H9 (cell line): ENCODE measurements at regions not wholly inside any gene's neighbourhood (a gene's known extent, or its start where the extent isn't known, plus 50 kb on each side); places are given as distances from the start of the nearest gene placed in this dataset.

Source experiments
- DNase-seq: peaks from one replicate; pipeline ENCODE4 v3.0.0-alpha.2; 2017
- H2AFZ ChIP-seq: one replicate; pipeline ENCODE4 v1.6.1; 2013; ENCODE audit warnings: mild to moderate bottlenecking, low read length, control low read depth, moderate library complexity
- H2AK5ac ChIP-seq: 2 replicates; pipeline ENCODE4 v1.6.1; 2013; ENCODE audit warnings: low read length, control low read depth, mixed read lengths; ENCODE audit not compliant: insufficient read length
- H2BK120ac ChIP-seq: one replicate; pipeline ENCODE4 v1.6.1; 2013; ENCODE audit warnings: low read depth, mild to moderate bottlenecking, low read length, control low read depth, inconsistent platforms; ENCODE audit not compliant: poor library complexity, severe bottlenecking
- H2BK12ac ChIP-seq: 2 replicates; pipeline ENCODE4 v1.6.1; 2013; ENCODE audit warnings: low read length, control low read depth, mixed read lengths, low read depth; ENCODE audit not compliant: insufficient read length
- H2BK15ac ChIP-seq: 2 replicates; pipeline ENCODE4 v1.6.1; 2013; ENCODE audit warnings: low read depth, low read length, control low read depth
- H2BK20ac ChIP-seq: one replicate; pipeline ENCODE4 v1.6.1; 2013; ENCODE audit warnings: low read depth, mild to moderate bottlenecking, low read length, control low read depth, inconsistent platforms; ENCODE audit not compliant: poor library complexity, severe bottlenecking
- H2BK5ac ChIP-seq: 2 replicates; pipeline ENCODE4 v1.6.1; 2013; ENCODE audit warnings: low read length, control low read depth, mixed read lengths; ENCODE audit not compliant: insufficient read length
- H3K14ac ChIP-seq: 2 replicates; pipeline ENCODE4 v1.6.1; 2013; ENCODE audit warnings: low read length, control low read depth; ENCODE audit not compliant: insufficient read depth
- H3K18ac ChIP-seq: 2 replicates; pipeline ENCODE4 v1.6.1; 2013; ENCODE audit warnings: low read depth, mild to moderate bottlenecking, mixed read lengths, low read length, control low read depth; ENCODE audit not compliant: insufficient read length
- H3K23ac ChIP-seq: 2 replicates; pipeline ENCODE4 v1.6.1; 2013; ENCODE audit warnings: low read length, control low read depth, mixed read lengths, low read depth; ENCODE audit not compliant: insufficient read length
- H3K23me2 ChIP-seq: 2 replicates; pipeline ENCODE4 v1.6.1; 2013; ENCODE audit warnings: low read depth, mild to moderate bottlenecking, mixed read lengths, low read length, control low read depth; ENCODE audit not compliant: insufficient read length, poor library complexity, severe bottlenecking
- H3K27ac ChIP-seq: 2 replicates; pipeline ENCODE4 v1.5.1; 2013; ENCODE audit warnings: low read length, control low read depth, mixed read lengths, low read depth; ENCODE audit not compliant: insufficient read length
- H3K27me3 ChIP-seq: 2 replicates; pipeline ENCODE4 v1.6.1; 2013; ENCODE audit warnings: low read length, control low read depth, inconsistent platforms; ENCODE audit not compliant: insufficient read depth
- H3K4ac ChIP-seq: 2 replicates; pipeline ENCODE4 v1.6.1; 2013; ENCODE audit warnings: low read depth, mild to moderate bottlenecking, control low read depth, inconsistent platforms, low read length, moderate library complexity
- H3K4me1 ChIP-seq: 2 replicates; pipeline ENCODE4 v1.6.1; 2013; ENCODE audit warnings: low read length, control low read depth, inconsistent platforms; ENCODE audit not compliant: insufficient read depth
- H3K4me2 ChIP-seq: 2 replicates; pipeline ENCODE4 v1.6.1; 2013; ENCODE audit warnings: low read length, control low read depth, mixed read lengths; ENCODE audit not compliant: insufficient read length, insufficient read depth
- H3K56ac ChIP-seq: 2 replicates; pipeline ENCODE4 v1.6.1; 2013; ENCODE audit warnings: low read depth, mild to moderate bottlenecking, mixed read lengths, low read length, control low read depth; ENCODE audit not compliant: insufficient read length
- H3K79me1 ChIP-seq: 2 replicates; pipeline ENCODE4 v1.6.1; 2013; ENCODE audit warnings: low read depth, mild to moderate bottlenecking, moderate library complexity, low read length, control low read depth, inconsistent platforms; ENCODE audit not compliant: insufficient read depth, poor library complexity, severe bottlenecking
- H3K79me2 ChIP-seq: 2 replicates; pipeline ENCODE4 v1.6.1; 2013; ENCODE audit warnings: low read length, control low read depth, inconsistent platforms; ENCODE audit not compliant: insufficient read depth
- H3K9ac ChIP-seq: 2 replicates; pipeline ENCODE4 v1.6.1; 2013; ENCODE audit warnings: low read length, control low read depth, mixed read lengths; ENCODE audit not compliant: insufficient read length; ENCODE audit errors: extremely low read depth
- H3K9me3 ChIP-seq: one replicate; pipeline ENCODE4 v1.6.1; 2013; ENCODE audit warnings: low read depth, low read length, inconsistent platforms; ENCODE audit not compliant: control insufficient read depth
- H3T11ph ChIP-seq: one replicate; pipeline ENCODE4 v1.6.1; 2013; ENCODE audit warnings: mild to moderate bottlenecking, low read length, control low read depth, inconsistent platforms
- H4K20me1 ChIP-seq: one replicate; pipeline ENCODE4 v1.6.1; 2013; ENCODE audit not compliant: control insufficient read depth, insufficient read length, insufficient read depth
- H4K5ac ChIP-seq: 2 replicates; pipeline ENCODE4 v1.6.1; 2013; ENCODE audit warnings: low read depth, mild to moderate bottlenecking, mixed read lengths, low read length, control low read depth; ENCODE audit not compliant: insufficient read length
- H4K8ac ChIP-seq: replicated peaks from 2 replicates; pipeline ENCODE4 v1.6.1; 2013; ENCODE audit warnings: low read length, control low read depth, mixed read lengths, low read depth; ENCODE audit not compliant: insufficient read length
- H4K91ac ChIP-seq: 2 replicates; pipeline ENCODE4 v1.6.1; 2013; ENCODE audit warnings: low read depth, mild to moderate bottlenecking, moderate library complexity, mixed read lengths, low read length, control low read depth; ENCODE audit not compliant: insufficient read length
- H3K27ac Mint-ChIP-seq, 3 experiments: 2 replicates in 2 of 3; 3 replicates in 1 of 3; pipeline ENCODE4 v1.8.0; 2020 to 2021; ENCODE audit warnings: mixed read lengths in 3 of 3, mild to moderate bottlenecking in 1 of 3, moderate library complexity in 1 of 3
- H3K27me3 Mint-ChIP-seq: 2 replicates; pipeline ENCODE4 v1.8.0; 2021; ENCODE audit warnings: low read depth, mild to moderate bottlenecking, moderate library complexity, mixed read lengths
- H3K36me3 Mint-ChIP-seq, 3 experiments: 2 replicates in 2 of 3; 3 replicates in 1 of 3; pipeline ENCODE4 v1.8.0; 2020 to 2021; ENCODE audit warnings: low read depth in 3 of 3, mixed read lengths in 3 of 3; ENCODE audit not compliant: insufficient read depth in 1 of 3
- H3K4me1 Mint-ChIP-seq, 2 experiments: 2 replicates each; pipeline ENCODE4 v1.8.0; 2020; ENCODE audit warnings: mixed read lengths in 2 of 2
- H3K4me3 Mint-ChIP-seq, 2 experiments: 2 replicates in 1 of 2; 3 replicates in 1 of 2; pipeline ENCODE4 v1.8.0; 2020 to 2021; ENCODE audit warnings: mild to moderate bottlenecking in 2 of 2, mixed read lengths in 2 of 2, moderate library complexity in 1 of 2
- H3K9me3 Mint-ChIP-seq, 2 experiments: 2 replicates in 1 of 2; 3 replicates in 1 of 2; pipeline ENCODE4 v1.8.0; 2020; ENCODE audit warnings: mild to moderate bottlenecking in 2 of 2, mixed read lengths in 2 of 2, moderate library complexity in 1 of 2
- WGBS: extraction: QIAGEN DNeasy Blood & Tissue Kit; methylation state at CpG from one replicate; pipeline ENCODE4 v1.1.7; 2013; ENCODE audit warnings: missing lambda C conversion rate, low lambda C conversion rate, mixed read lengths; ENCODE audit not compliant: insufficient read length; ENCODE audit errors: extremely low coverage; 5-methylcytosine and 5-hydroxymethylcytosine counted together
- TF ChIP-seq, protein P1 (sequence below): fragments of 200-600 bp; sonication (generic); conservative IDR thresholded peaks from 3 replicates; pipeline ENCODE4 v1.8.0; 2021; ENCODE audit warnings: antibody characterized with exemption, mild to moderate bottlenecking

DNA sequence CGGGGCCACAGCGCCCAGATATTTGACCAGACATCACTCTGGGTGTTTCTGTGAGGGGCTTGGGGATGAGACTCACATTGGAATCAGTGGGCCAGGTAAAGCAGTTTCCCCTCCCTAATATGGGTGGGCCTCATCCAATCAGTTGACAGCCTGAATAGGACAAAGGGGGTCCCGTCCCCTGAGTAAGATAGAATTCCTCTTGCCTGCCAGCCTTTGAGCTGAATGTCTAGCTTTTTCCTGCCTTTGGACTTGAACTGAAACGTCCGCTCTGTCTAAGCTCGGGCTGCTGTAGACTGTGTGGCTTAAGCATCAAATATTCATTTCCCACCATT lies 88.8 kb upstream of the DIO3 start:
- Histone ChIP-seq H4K8ac (no peak overlapping the region), H3K27ac (no peak overlapping the region), H3K79me2 (no peaks in the 10 kb centered on the region), H2AK5ac (no peak overlapping the region), H3K4ac (no peak overlapping the region), H3K56ac (no peak overlapping the region), H2AFZ (no peak overlapping the region), H3K14ac (no peak overlapping the region), H2BK15ac (no peak overlapping the region), H2BK5ac (no peak overlapping the region), H2BK20ac (no peak overlapping the region), H3K9me3 (no peaks in the 10 kb centered on the region), H3K79me1 (no peaks in the 10 kb centered on the region), H3K9ac (no peak overlapping the region), H2BK120ac (no peak overlapping the region), H4K91ac (no peak overlapping the region), H3K18ac (no peak overlapping the region), H3K23ac (no peak overlapping the region), H3K4me1 (no peaks in the 10 kb centered on the region; the same call in 1 of the 2 replicates), H3K4me2 (no peak overlapping the region), H3K27me3 (no peaks in the 10 kb centered on the region), H4K20me1 (no peaks in the 10 kb centered on the region), H2BK12ac (no peak overlapping the region), H3T11ph (no peak overlapping the region), H4K5ac (no peak overlapping the region), H3K23me2 (no peaks in the 10 kb centered on the region)
- Mint-ChIP-seq H3K27me3 (peaks cover 6% of the 10 kb centered on the region), H3K36me3 (no peaks in the 10 kb centered on the region), H3K27ac (no peak overlapping the region), H3K9me3 (no peaks in the 10 kb centered on the region), H3K4me3 (no peak overlapping the region), H3K4me1 (peaks cover 12 to 24% of the 10 kb centered on the region in 2 experiments)
- DNase-seq: no peak
- TF ChIP-seq, protein P1, sequence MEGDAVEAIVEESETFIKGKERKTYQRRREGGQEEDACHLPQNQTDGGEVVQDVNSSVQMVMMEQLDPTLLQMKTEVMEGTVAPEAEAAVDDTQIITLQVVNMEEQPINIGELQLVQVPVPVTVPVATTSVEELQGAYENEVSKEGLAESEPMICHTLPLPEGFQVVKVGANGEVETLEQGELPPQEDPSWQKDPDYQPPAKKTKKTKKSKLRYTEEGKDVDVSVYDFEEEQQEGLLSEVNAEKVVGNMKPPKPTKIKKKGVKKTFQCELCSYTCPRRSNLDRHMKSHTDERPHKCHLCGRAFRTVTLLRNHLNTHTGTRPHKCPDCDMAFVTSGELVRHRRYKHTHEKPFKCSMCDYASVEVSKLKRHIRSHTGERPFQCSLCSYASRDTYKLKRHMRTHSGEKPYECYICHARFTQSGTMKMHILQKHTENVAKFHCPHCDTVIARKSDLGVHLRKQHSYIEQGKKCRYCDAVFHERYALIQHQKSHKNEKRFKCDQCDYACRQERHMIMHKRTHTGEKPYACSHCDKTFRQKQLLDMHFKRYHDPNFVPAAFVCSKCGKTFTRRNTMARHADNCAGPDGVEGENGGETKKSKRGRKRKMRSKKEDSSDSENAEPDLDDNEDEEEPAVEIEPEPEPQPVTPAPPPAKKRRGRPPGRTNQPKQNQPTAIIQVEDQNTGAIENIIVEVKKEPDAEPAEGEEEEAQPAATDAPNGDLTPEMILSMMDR: no peak
- WGBS: no CpG with 5 or more reads among the region's 6 CpGs
